OCI-LY7 (cell line): ENCODE measurements at regions not wholly inside any gene's neighbourhood (a gene's known extent, or its start where the extent isn't known, plus 50 kb on each side); places are given as distances from the start of the nearest gene placed in this dataset.

Source experiments
- CTCF ChIP-seq: fragments of 200-600 bp; sonication (generic); conservative IDR thresholded peaks from 2 replicates; pipeline ENCODE4 v1.5.1; 2014; ENCODE audit warnings: mild to moderate bottlenecking, antibody characterized with exemption, low read length, moderate library complexity, mixed read lengths
- EZH2phosphoT487 ChIP-seq: fragments of 200-600 bp; sonication (generic); IDR thresholded peaks from 2 replicates; pipeline ENCODE4 v1.6.1; 2018; ENCODE audit warnings: low read depth, borderline replicate concordance, mild to moderate bottlenecking, mixed run types, antibody characterized with exemption, low read length, moderate library complexity, mixed read lengths

- no peak for TF ChIP-seq CTCF
- TF ChIP-seq EZH2phosphoT487 = no peak
Measured at GRCh38 chr16:54821731-54822130, 108.9 kb upstream of the IRX5 start.
